HG03135 (cell line): ENCODE measurements at regions not wholly inside any gene's neighbourhood (a gene's known extent, or its start where the extent isn't known, plus 50 kb on each side); places are given as distances from the start of the nearest gene placed in this dataset.
"Not testable (repeated sequence)": the region's sequence is repeated elsewhere in the genome, so short reads cannot be mapped to it uniquely, and the experiment has no call there.

ENCODE experiments used
- ATAC-seq: cut with Tn5 transposase; IDR thresholded peaks from one replicate; pipeline ENCODE4 v1.9.1; 2021; ENCODE audit warnings: mild to moderate bottlenecking, moderate library complexity; ENCODE audit not compliant: unreplicated experiment

GRCh38 chr6:6412221-6412620, 91.8 kb upstream of the F13A1 start:
- no peak for ATAC-seq

- ATAC-seq: no peak
Observed at GRCh38 chr6:6412700-6413099, 92.2 kb upstream of the F13A1 start.

- no peak for ATAC-seq
Observed at GRCh38 chr6:6414931-6415330, 94.5 kb upstream of the F13A1 start.

GRCh38 chr6:6417475-6417874, 97.0 kb upstream of the F13A1 start:
- no peak for ATAC-seq

GRCh38 chr6:6418421-6418820, 98.0 kb upstream of the F13A1 start:
- ATAC-seq: no peak

- ATAC-seq: no peak
Observed at GRCh38 chr6:6420107-6420506, 99.6 kb upstream of the F13A1 start.

GRCh38 chr6:6434151-6434550, 113.7 kb upstream of the F13A1 start:
- no peak for ATAC-seq

GRCh38 chr6:6434723-6435122, 114.3 kb upstream of the F13A1 start:
- ATAC-seq: no peak

- no peak for ATAC-seq
Observed at GRCh38 chr6:6436366-6436765, 115.9 kb upstream of the F13A1 start.

- ATAC-seq: no peak
Observed at GRCh38 chr6:6436946-6437345, 116.5 kb upstream of the F13A1 start.

- no peak for ATAC-seq
Observed at GRCh38 chr6:6438286-6438685, 117.8 kb upstream of the F13A1 start.

- ATAC-seq: no peak
Observed at GRCh38 chr6:6439778-6440177, 119.3 kb upstream of the F13A1 start.

- ATAC-seq: no peak
Observed at GRCh38 chr6:6452002-6452401, 131.5 kb upstream of the F13A1 start.

GRCh38 chr6:6453186-6453585, 132.7 kb upstream of the F13A1 start:
- ATAC-seq: no peak

GRCh38 chr6:6455272-6455671, 133.2 kb upstream of the LY86 start:
- ATAC-seq: no peak

- no peak for ATAC-seq
Observed at GRCh38 chr6:6458172-6458571, 130.3 kb upstream of the LY86 start.

- not testable (repeated sequence) for ATAC-seq
Observed at GRCh38 chr6:6459963-6460362, 128.6 kb upstream of the LY86 start.

- no peak for ATAC-seq
Observed at GRCh38 chr6:6460416-6460815, 128.1 kb upstream of the LY86 start.

- ATAC-seq: no peak
Observed at GRCh38 chr6:6461138-6461537, 127.4 kb upstream of the LY86 start.

GRCh38 chr6:6466967-6467761, 121.4 kb upstream of the LY86 start:
- ATAC-seq: no peak

- no peak for ATAC-seq
Observed at GRCh38 chr6:6469074-6469473, 119.4 kb upstream of the LY86 start.

GRCh38 chr6:6470123-6470522, 118.4 kb upstream of the LY86 start:
- no peak for ATAC-seq

- no peak for ATAC-seq
Observed at GRCh38 chr6:6471276-6471675, 117.2 kb upstream of the LY86 start.
